WTC11 (cell line): ENCODE measurements at regions not wholly inside any gene's neighbourhood (a gene's known extent, or its start where the extent isn't known, plus 50 kb on each side); places are given as distances from the start of the nearest gene placed in this dataset.
"Not testable (repeated sequence)": the region's sequence is repeated elsewhere in the genome, so short reads cannot be mapped to it uniquely, and the experiment has no call there.

Experiments used
- ATAC-seq: fragments of 200-7000 bp; cut with Tn5 transposase; 2 replicates; pipeline ENCODE4 v1.10.0; 2021; ENCODE audit warnings: mild to moderate bottlenecking, moderate library complexity
- CTCF ChIA-PET: fragments of 300-600 bp; sonication (Branson Sonifier 250); formaldehyde crosslinking; loops from one replicate; lab custom pipeline; 2021; ENCODE audit warnings: antibody characterized with exemption; lab: Charles Lee
- POLR2A ChIA-PET: fragments of 350-600 bp; sonication (Branson Sonifier 250); formaldehyde crosslinking; loops from one replicate; lab custom pipeline; 2021; ENCODE audit warnings: antibody characterized with exemption; lab: Charles Lee
- DNase-seq: peaks from one replicate; pipeline ENCODE4 v3.0.0; 2021; ENCODE audit warnings: low spot score
- H3K27ac Mint-ChIP-seq: 2 replicates; pipeline ENCODE4 v1.8.0; 2021; ENCODE audit warnings: mixed read lengths
- H3K27me3 Mint-ChIP-seq: 2 replicates; pipeline ENCODE4 v1.8.0; 2021; ENCODE audit warnings: low read depth, mild to moderate bottlenecking, moderate library complexity, mixed read lengths
- H3K36me3 Mint-ChIP-seq: 2 replicates; pipeline ENCODE4 v1.8.0; 2021; ENCODE audit warnings: mixed read lengths
- H3K4me1 Mint-ChIP-seq: 2 replicates; pipeline ENCODE4 v1.8.0; 2022; ENCODE audit warnings: mixed read lengths
- H3K4me3 Mint-ChIP-seq: 2 replicates; pipeline ENCODE4 v1.8.0; 2021; ENCODE audit warnings: mild to moderate bottlenecking, moderate library complexity, mixed read lengths
- H3K9me3 Mint-ChIP-seq: 2 replicates; pipeline ENCODE4 v1.8.0; 2021; ENCODE audit warnings: mixed read lengths
- AFF4 ChIP-seq: sonication (generic); formaldehyde crosslinking; IDR thresholded peaks from 2 replicates; pipeline ENCODE4 v1.8.1; 2023; ENCODE audit warnings: mild to moderate bottlenecking, missing genetic modification reagents, borderline replicate concordance
- ATF1 ChIP-seq: sonication (generic); formaldehyde crosslinking; IDR thresholded peaks from 2 replicates; pipeline ENCODE4 v1.8.1; 2023; ENCODE audit warnings: mild to moderate bottlenecking, moderate library complexity, missing genetic modification reagents
- CDX4 ChIP-seq: fragments of 250-450 bp; sonication (Bioruptor Pico); IDR thresholded peaks from 2 replicates; pipeline ENCODE4 v1.9.0; 2021; ENCODE audit warnings: moderate library complexity, mild to moderate bottlenecking, inconsistent platforms, borderline replicate concordance
- CREM ChIP-seq: sonication (generic); formaldehyde crosslinking; IDR thresholded peaks from 2 replicates; pipeline ENCODE4 v1.8.1; 2022; ENCODE audit warnings: mild to moderate bottlenecking, missing genetic modification reagents, moderate library complexity
- CTCF ChIP-seq: fragments of 200-600 bp; IDR thresholded peaks from 2 replicates; pipeline ENCODE4 v1.8.0; 2022; ENCODE audit warnings: antibody characterized with exemption
- ELF4 ChIP-seq: sonication (generic); formaldehyde crosslinking; IDR thresholded peaks from 2 replicates; pipeline ENCODE4 v1.8.1; 2022; ENCODE audit warnings: low read depth, mild to moderate bottlenecking, moderate library complexity, missing genetic modification reagents
- GRHL2 ChIP-seq: fragments of 250-450 bp; sonication (Bioruptor Pico); IDR thresholded peaks from 2 replicates; pipeline ENCODE4 v1.8.0; 2022; ENCODE audit warnings: mild to moderate bottlenecking, moderate library complexity; ENCODE audit not compliant: insufficient replicate concordance, severe bottlenecking
- IRF2 ChIP-seq: sonication (generic); formaldehyde crosslinking; IDR thresholded peaks from 2 replicates; pipeline ENCODE4 v1.8.0; 2022; ENCODE audit warnings: low read depth, missing genetic modification reagents, borderline replicate concordance
- MYBL2 ChIP-seq: sonication (generic); formaldehyde crosslinking; IDR thresholded peaks from 2 replicates; pipeline ENCODE4 v1.8.1; 2023; ENCODE audit warnings: mild to moderate bottlenecking, moderate library complexity, missing genetic modification reagents
- SOX15 ChIP-seq: fragments of 250-450 bp; sonication (Bioruptor Pico); IDR thresholded peaks from 2 replicates; pipeline ENCODE4 v1.9.0; 2021; ENCODE audit warnings: mild to moderate bottlenecking
- STAT6 ChIP-seq: sonication (generic); formaldehyde crosslinking; conservative IDR thresholded peaks from 2 replicates; pipeline ENCODE4 v1.8.1; 2023; ENCODE audit warnings: mild to moderate bottlenecking, low read depth, missing genetic modification reagents, moderate library complexity
- TEAD4 ChIP-seq: sonication (generic); formaldehyde crosslinking; IDR thresholded peaks from 2 replicates; pipeline ENCODE4 v1.8.0; 2022; ENCODE audit warnings: mild to moderate bottlenecking, missing genetic modification reagents
- TP53 ChIP-seq: sonication (generic); formaldehyde crosslinking; IDR thresholded peaks from 2 replicates; pipeline ENCODE4 v1.8.1; 2023; ENCODE audit warnings: mild to moderate bottlenecking, missing genetic modification reagents
- USF1 ChIP-seq: sonication (generic); formaldehyde crosslinking; IDR thresholded peaks from 2 replicates; pipeline ENCODE4 v1.8.0; 2022; ENCODE audit warnings: mild to moderate bottlenecking, missing genetic modification reagents
- USF2 ChIP-seq: sonication (generic); formaldehyde crosslinking; IDR thresholded peaks from 2 replicates; pipeline ENCODE4 v1.8.1; 2023; ENCODE audit warnings: mild to moderate bottlenecking, missing genetic modification reagents, moderate library complexity
- ZNF121 ChIP-seq: sonication (generic); formaldehyde crosslinking; IDR thresholded peaks from 2 replicates; pipeline ENCODE4 v1.8.0; 2023; ENCODE audit warnings: missing genetic modification reagents
- ZNF232 ChIP-seq: sonication (generic); formaldehyde crosslinking; IDR thresholded peaks from 2 replicates; pipeline ENCODE4 v1.8.0; 2022; ENCODE audit warnings: mild to moderate bottlenecking, missing genetic modification reagents
- ZNF423 ChIP-seq: fragments of 250-450 bp; sonication (Bioruptor Pico); IDR thresholded peaks from 2 replicates; pipeline ENCODE4 v2.1.2; 2022; ENCODE audit warnings: mild to moderate bottlenecking, moderate library complexity

- Mint-ChIP-seq H3K4me1 (peaks cover 12% of the 10 kb centered on the region), H3K27me3 (no peaks in the 10 kb centered on the region), H3K4me3 (no peak overlapping the region), H3K27ac (no peak overlapping the region), H3K36me3 (no peaks in the 10 kb centered on the region), H3K9me3 (no peaks in the 10 kb centered on the region)
- POLR2A ChIA-PET = interaction anchor here (0.9 kb wide), 1 partner anchor 105 kb away, joined by 3 read pairs; no protein-coding TSS in a partner anchor
- CTCF ChIA-PET = interaction anchor here (2.2 kb wide), 1 partner anchor 187 kb away, joined by 7 read pairs; no protein-coding TSS in a partner anchor
- DNase-seq = no peak
- TF ChIP-seq ATF1 (CRISPR knock-in tag) (no peak), TP53 (CRISPR knock-in tag) (no peak), USF1 (CRISPR knock-in tag) (no peak), GRHL2 (CRISPR knock-in tag) (no peak), ZNF423 (CRISPR knock-in tag) (no peak), ZNF121 (CRISPR knock-in tag) (no peak), USF2 (CRISPR knock-in tag) (no peak), AFF4 (CRISPR knock-in tag) (no peak), ZNF232 (CRISPR knock-in tag) (no peak), TEAD4 (no peak), CREM (CRISPR knock-in tag) (no peak), ELF4 (CRISPR knock-in tag) (no peak), STAT6 (CRISPR knock-in tag) (no peak)
- ATAC-seq = no peak
Observed at GRCh38 chr20:53728359-53728758, 134.7 kb upstream of the ZNF217 start.

- H3K9me3 Mint-ChIP-seq, POLR2A ChIA-PET, H3K4me3 Mint-ChIP-seq, H3K36me3 Mint-ChIP-seq, H3K27me3 Mint-ChIP-seq, ATAC-seq, H3K27ac Mint-ChIP-seq, DNase-seq: not testable (repeated sequence)
- peaks cover 12% of the 10 kb centered on the region for H3K4me1 Mint-ChIP-seq
- CTCF ChIA-PET = interaction anchor here (0.6 kb wide), 1 partner anchor 145 kb away, joined by 3 read pairs; no protein-coding TSS in a partner anchor
Observed at GRCh38 chr20:53727239-53727638, 133.6 kb upstream of the ZNF217 start.

- H3K36me3 Mint-ChIP-seq = no peaks in the 10 kb centered on the region
- CTCF ChIA-PET = no interaction called here
- H3K27me3 Mint-ChIP-seq = no peaks in the 10 kb centered on the region
- H3K27ac Mint-ChIP-seq = no peak overlapping the region
- POLR2A ChIA-PET = no interaction called here
- ATAC-seq (no peak), DNase-seq (no peak)
- TF ChIP-seq CTCF = no peak
- TF ChIP-seq MYBL2 (CRISPR knock-in tag) = no peak
- no peak for TF ChIP-seq IRF2
- TF ChIP-seq STAT6 (CRISPR knock-in tag) = no peak
- no peak for TF ChIP-seq TP53 (CRISPR knock-in tag)
- no peak for TF ChIP-seq SOX15 (CRISPR knock-in tag)
- TF ChIP-seq CDX4 (CRISPR knock-in tag) = no peak
- no peaks in the 10 kb centered on the region for H3K9me3 Mint-ChIP-seq
- H3K4me3 Mint-ChIP-seq = no peak overlapping the region
- H3K4me1 Mint-ChIP-seq = peaks cover 15% of the 10 kb centered on the region
Observed at GRCh38 chr20:53725575-53725970, 131.9 kb upstream of the ZNF217 start.
